Stimulated activated naive CD8-positive, alpha-beta T cell treated with anti-CD3 and anti-CD28 coated beads, Interleukin-15, amount 100 ng/mL, for 72 hours (primary cell): ENCODE measurements at regions not wholly inside any gene's neighbourhood (a gene's known extent, or its start where the extent isn't known, plus 50 kb on each side); places are given as distances from the start of the nearest gene placed in this dataset.

Source experiments
- ATAC-seq: fragments of 150-1000 bp; cut with Tn5 transposase; 2 replicates; pipeline ENCODE4 v1.10.0; 2021; ENCODE audit warnings: mild to moderate bottlenecking, moderate library complexity
- DNase-seq, 2 donors: peaks; one replicate each; pipeline ENCODE4 v3.0.0; 2021 to 2022
- H3K27ac Mint-ChIP-seq, 2 donors: one replicate each; pipeline ENCODE4 v1.8.0; 2022; ENCODE audit warnings: mild to moderate bottlenecking in 2 of 2, mixed read lengths in 2 of 2, moderate library complexity in 2 of 2
- H3K27me3 Mint-ChIP-seq: one replicate; pipeline ENCODE4 v1.8.0; 2022; ENCODE audit warnings: mixed read lengths
- H3K4me1 Mint-ChIP-seq: one replicate; pipeline ENCODE4 v1.8.0; 2022; ENCODE audit warnings: mild to moderate bottlenecking, mixed read lengths
- H3K4me3 Mint-ChIP-seq, 2 donors: one replicate each; pipeline ENCODE4 v1.8.0; 2022; ENCODE audit warnings: mild to moderate bottlenecking in 2 of 2, mixed read lengths in 2 of 2, moderate library complexity in 1 of 2
- H3K9me3 Mint-ChIP-seq, 2 donors: one replicate each; pipeline ENCODE4 v1.8.0; 2022; ENCODE audit warnings: mixed read lengths in 2 of 2

DNA sequence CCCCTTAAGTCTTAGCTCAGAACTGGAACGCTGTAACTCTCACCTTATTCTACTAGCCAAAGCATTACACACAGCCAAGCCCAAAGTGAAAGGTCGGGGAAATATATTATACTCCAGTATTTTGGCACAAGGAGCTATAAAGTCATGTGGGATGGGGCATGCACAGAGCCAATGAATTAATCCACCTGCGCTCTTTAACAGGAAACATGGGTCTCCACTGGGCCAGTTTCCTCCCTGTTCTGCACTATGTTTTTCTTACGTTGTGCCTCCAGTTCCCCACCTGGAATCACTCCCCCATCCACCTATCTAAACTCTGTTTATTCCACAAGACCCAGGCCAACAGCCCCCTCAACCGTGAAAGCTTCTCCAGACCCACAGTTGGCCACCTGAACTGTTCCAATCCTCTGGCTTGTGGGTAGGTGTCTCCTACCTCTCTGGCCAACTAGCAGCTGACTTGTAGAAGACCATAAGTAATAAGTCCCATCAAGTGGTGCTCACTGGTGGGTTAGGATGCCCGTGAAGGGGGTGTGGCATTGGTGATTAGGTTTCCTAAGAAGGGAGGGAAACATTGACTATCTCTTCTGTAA is 286.9 kb downstream of the NPIPA8 start:
- H3K4me3 Mint-ChIP-seq = no peak overlapping the region
- no peaks in the 10 kb centered on the region for H3K4me1 Mint-ChIP-seq
- DNase-seq (no peak), ATAC-seq (no peak)
- no peaks in the 10 kb centered on the region for H3K9me3 Mint-ChIP-seq
- H3K27me3 Mint-ChIP-seq = peaks cover 14% of the 10 kb centered on the region
- no peak overlapping the region for H3K27ac Mint-ChIP-seq

DNA sequence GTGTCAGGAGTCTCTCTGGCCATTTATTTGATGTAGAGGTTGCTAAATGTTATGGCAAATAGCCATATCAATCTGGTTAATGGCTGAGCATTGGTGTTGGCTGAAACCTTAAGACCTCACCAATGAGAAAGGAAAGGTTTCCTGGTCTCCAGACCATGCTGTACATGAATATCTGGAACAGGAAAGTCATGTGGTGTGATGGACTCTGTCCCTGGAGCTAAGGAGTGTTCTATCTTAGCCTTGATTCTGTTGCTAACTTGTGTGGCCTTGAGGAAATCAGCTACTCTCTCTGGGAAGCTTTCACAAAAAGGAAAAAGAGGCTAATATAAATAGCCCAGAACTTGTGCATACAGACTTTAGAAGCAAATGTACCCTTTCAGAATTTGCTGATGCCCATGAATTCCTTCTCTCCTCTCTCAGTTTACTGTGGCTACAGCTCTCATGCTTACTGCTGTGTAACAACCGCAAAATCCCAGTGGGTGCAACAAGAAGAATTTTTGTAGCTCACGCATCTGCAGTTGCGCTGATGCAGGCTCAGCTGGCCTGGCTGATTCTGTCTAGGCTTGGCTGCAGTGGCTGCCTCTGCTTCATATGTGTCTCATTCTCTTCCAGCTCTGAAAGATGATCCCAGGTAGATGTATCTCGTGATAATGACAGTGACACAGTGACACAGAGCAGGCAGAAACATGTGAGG is 287.5 kb downstream of the NPIPA8 start:
- Mint-ChIP-seq H3K27me3 (peaks cover 20% of the 10 kb centered on the region), H3K27ac (no peak overlapping the region), H3K4me1 (no peaks in the 10 kb centered on the region), H3K9me3 (no peaks in the 10 kb centered on the region), H3K4me3 (no peak overlapping the region)
- no peak for ATAC-seq
- DNase-seq = no peak

DNA sequence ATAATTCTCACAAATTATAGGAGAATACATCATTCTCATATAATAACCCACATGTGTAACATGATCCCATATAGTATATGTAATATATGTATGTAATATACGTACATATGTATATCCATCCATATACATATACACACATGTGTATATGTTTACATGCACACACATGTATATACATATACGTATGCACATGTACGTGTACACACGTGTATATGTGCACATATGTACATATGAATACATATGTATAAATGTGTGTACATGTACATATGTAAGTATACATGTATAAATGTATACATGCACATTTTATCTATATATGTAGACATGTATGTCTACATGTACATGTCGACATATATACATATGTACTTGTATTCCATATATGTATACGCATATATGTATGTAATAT is 288.8 kb downstream of the NPIPA8 start:
- H3K4me1 Mint-ChIP-seq = no peaks in the 10 kb centered on the region
- H3K4me3 Mint-ChIP-seq = no peak overlapping the region
- H3K9me3 Mint-ChIP-seq = no peaks in the 10 kb centered on the region
- H3K27me3 Mint-ChIP-seq = peaks cover 29% of the 10 kb centered on the region
- no peak for DNase-seq
- H3K27ac Mint-ChIP-seq = no peak overlapping the region
- ATAC-seq = no peak

DNA sequence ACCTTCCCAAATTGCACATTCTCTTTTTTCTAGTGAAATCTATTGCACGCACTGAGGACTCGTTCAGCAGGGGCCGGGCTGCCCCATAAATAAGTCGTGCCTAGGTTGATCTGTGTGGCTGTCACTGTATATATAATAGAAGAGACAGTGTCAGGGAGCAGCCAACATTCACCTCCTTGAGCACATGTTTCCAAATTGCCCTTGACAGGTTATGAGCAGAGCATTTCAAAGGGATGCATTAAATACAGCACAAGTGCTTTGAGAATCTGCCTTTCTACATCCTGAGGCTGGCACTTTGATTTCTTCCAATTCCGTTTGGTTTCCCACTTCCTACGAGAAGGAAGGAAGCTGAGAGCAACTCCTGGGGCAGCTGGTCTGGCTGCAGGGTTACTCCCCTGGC is 291.2 kb downstream of the NPIPA8 start:
- Mint-ChIP-seq H3K27me3 (peaks cover 34% of the 10 kb centered on the region), H3K27ac (no peak overlapping the region), H3K4me1 (no peaks in the 10 kb centered on the region), H3K9me3 (no peaks in the 10 kb centered on the region), H3K4me3 (no peak overlapping the region)
- ATAC-seq (no peak), DNase-seq (no peak)

DNA sequence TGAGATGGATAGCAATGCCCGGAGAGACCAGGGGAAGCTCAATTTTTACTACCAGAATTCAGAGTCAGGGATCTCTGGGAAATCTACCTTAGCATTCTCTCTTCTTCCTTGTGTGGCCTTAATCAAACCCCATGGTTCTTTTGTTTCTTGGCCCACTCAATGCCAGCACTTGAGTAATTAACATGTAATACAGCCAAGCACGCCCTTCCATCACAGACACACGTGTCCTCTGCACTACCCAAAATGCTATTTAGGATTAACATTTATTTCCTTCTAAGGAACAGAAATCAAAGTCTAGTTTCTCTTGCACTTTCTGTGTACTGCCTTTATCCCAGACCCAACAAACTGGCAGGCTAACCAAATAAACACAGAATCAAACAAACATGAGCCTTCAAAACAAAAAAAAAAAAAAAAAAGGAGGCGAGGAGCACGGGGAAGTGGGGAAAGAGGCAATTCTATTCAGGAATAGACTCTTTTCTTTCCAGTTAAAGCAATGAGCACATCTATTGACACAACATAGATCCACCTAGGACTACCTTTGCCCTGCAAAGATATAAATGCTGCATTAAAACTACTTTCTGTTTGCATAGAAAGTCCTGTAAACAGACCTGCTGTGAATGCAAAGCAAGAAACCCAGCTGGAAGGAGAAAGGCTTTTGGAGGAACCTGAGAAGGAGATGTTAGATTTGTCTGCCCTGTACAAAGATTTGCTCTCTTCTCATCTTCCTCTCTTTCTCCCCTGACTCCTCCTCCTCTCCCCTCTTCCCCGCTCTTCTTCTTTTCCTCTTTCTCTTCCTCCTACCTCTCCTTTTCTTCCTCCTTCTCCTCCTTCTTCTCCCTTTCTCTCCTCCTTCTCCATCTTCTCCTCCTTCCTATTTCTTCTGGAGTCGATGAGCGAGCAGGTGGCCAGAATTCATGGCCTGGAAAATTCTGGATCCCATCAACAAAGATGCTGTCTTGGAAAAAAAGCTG is 294.4 kb downstream of the NPIPA8 start:
- Mint-ChIP-seq H3K27ac (no peak overlapping the region), H3K9me3 (peaks cover 2% of the 10 kb centered on the region in 2 donors), H3K4me1 (no peaks in the 10 kb centered on the region), H3K4me3 (no peak overlapping the region), H3K27me3 (peaks cover 30% of the 10 kb centered on the region)
- ATAC-seq (no peak), DNase-seq (no peak)

DNA sequence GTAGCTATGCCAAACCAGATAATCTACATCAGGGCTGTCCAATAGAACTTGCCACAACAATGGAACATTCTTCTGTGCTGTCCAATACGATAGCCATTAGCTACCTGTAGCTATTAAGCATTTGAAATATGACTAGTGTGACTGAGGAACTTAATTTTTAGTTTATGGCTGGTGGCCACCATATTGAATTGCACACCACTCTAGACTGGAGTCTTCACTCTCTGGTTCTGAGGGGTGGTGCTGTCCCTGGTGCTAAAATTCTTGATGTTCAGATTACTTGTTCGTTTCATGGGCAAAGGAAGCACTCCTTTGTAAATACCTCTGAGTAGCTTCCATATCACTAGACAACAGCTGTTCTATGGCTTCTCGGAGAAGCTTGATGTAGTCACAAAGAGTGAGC is 296.6 kb downstream of the NPIPA8 start:
- H3K9me3 Mint-ChIP-seq = peaks cover 5 to 7% of the 10 kb centered on the region in 2 donors
- H3K4me1 Mint-ChIP-seq = no peaks in the 10 kb centered on the region
- H3K27me3 Mint-ChIP-seq = peaks cover 20% of the 10 kb centered on the region
- ATAC-seq = no peak
- no peak overlapping the region for H3K4me3 Mint-ChIP-seq
- DNase-seq = no peak
- no peak overlapping the region for H3K27ac Mint-ChIP-seq

DNA sequence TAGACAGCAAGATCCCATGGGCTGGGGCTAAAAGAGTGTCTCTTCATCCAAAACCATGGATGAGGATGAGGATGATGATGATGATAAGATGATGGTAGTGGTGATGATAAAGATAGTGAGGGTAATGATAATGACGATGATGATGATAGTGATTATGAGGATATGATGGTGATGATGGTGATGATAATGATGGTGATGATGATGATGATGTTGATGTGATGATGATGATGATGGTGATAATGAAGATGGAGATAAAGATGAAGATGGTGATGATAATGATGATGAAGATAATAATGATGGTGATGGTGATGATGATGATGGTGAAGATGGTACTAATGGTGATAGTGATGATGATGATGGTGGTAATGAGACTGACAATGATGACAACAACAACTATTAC is 299.5 kb downstream of the NPIPA8 start:
- no peak overlapping the region for H3K4me3 Mint-ChIP-seq
- H3K4me1 Mint-ChIP-seq = no peaks in the 10 kb centered on the region
- ATAC-seq = no peak
- H3K9me3 Mint-ChIP-seq = peaks cover 5 to 7% of the 10 kb centered on the region in 2 donors
- H3K27ac Mint-ChIP-seq = no peak overlapping the region
- peaks cover 7% of the 10 kb centered on the region for H3K27me3 Mint-ChIP-seq
- no peak for DNase-seq

DNA sequence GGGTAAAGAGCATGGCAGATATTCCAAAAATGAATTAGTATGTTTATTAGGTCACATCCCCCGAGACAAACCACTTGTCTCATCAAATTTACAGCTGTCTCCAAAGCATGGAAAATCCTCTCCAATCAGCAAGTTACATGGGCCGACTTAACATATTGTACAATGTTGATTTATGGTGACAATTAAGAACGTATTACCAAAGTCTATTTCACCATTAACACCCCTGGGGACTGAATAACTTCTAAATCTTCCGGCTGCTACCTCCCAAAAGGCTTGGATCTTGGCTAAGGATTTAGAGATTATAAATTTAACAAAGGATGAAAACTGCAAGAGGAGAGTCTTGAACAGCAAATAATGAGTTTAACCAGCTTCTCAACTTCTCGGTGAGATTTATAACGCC is 311.9 kb downstream of the NPIPA8 start:
- no peaks in the 10 kb centered on the region for H3K4me1 Mint-ChIP-seq
- H3K9me3 Mint-ChIP-seq = no peaks in the 10 kb centered on the region
- no peak for DNase-seq
- no peak overlapping the region for H3K4me3 Mint-ChIP-seq
- H3K27ac Mint-ChIP-seq = no peak overlapping the region
- H3K27me3 Mint-ChIP-seq = peaks cover 17% of the 10 kb centered on the region
- no peak for ATAC-seq

DNA sequence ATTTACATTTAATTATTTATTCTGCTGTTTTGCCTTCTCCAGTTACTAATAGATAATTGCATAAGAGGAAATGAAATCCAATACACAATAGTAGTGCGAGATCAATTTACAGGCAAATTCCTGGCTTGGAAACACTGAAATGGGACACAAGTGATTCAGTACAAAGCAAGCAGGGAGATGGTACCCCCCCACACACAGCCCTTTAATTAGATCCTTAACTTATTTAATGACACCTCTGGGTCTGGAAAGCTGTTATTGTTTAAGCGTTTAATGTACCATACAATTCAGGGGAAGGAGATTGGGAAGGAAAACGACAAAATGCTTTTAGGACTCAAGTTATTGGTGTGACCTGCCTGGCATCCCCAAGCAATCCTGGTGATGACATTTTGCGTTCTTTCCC is 318.2 kb downstream of the NPIPA8 start:
- Mint-ChIP-seq H3K4me3 (no peak overlapping the region), H3K27me3 (peaks cover 9% of the 10 kb centered on the region), H3K27ac (no peak overlapping the region), H3K9me3 (no peaks in the 10 kb centered on the region), H3K4me1 (no peaks in the 10 kb centered on the region)
- no peak for DNase-seq
- no peak for ATAC-seq

DNA sequence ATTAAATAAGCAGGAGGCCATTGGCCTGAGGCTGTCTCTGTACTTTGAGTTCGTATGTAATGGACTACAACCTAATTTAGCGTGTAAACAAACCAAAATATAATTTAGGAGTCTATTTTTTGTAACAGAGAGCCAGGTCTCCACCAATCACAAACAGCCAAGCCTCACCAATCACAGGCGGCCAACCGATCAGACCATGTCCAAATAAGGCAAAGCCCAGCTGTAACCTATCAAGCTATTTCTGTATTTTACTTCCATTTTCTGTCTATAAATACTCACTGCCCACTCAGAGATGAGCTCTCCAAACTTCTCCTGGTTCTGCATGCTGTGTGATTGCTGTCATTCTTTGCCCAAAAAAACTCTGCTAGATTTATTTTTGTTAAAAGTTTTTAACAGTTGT is 322.7 kb downstream of the NPIPA8 start:
- Mint-ChIP-seq H3K27ac (peak overlapping the region in 1 of 2 donors; percentile 73), H3K4me1 (no peaks in the 10 kb centered on the region), H3K27me3 (peaks cover 5% of the 10 kb centered on the region), H3K4me3 (no peak overlapping the region), H3K9me3 (no peaks in the 10 kb centered on the region)
- DNase-seq = no peak
- ATAC-seq = no peak

DNA sequence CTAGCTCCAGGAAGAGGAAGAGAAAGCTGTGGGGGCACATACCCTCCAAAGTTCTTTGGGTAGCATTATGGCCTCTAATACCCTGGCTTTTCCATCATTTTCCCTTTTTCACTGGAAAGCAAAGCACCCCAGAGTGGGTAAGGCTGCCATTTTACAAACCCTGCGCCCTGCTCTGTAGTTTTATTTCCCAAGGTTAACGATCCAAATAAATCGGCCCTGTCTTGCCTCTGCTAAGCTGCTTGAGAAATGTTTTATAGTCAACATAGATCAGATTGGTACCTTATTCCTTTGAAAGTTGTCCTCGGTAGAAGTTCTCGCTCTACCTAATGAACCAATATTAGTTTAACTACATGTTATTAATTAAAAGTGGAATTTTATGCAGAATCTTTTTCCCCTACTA is 328.2 kb downstream of the NPIPA8 start:
- Mint-ChIP-seq H3K27ac (no peak overlapping the region), H3K9me3 (no peaks in the 10 kb centered on the region)

DNA sequence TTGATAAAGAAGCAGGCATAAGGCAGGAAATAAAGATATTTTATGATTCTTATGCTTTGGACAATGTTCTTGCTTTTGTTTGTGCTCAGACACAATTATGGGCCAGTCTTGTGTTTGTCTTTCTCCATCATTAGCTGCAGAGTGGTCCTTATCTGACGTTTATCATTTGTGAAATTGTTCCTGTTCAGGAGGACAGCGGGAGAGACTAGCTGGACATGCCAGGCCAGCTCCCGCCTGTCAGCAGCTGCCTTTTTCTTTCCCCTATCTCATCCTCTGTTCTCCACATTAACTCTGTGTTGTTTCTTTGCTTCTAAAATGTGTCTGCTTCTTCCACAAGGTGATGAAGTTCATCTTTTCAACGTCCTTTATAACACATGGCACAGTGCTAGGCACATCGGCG is 333.5 kb downstream of the NPIPA8 start:
- DNase-seq (no peak), ATAC-seq (no peak)
- Mint-ChIP-seq H3K27me3 (no peaks in the 10 kb centered on the region), H3K9me3 (no peaks in the 10 kb centered on the region), H3K27ac (no peak overlapping the region), H3K4me1 (no peaks in the 10 kb centered on the region), H3K4me3 (no peak overlapping the region)

More for the DNA sequence above, 328.2 kb downstream of the NPIPA8 start:
- no peak for DNase-seq
- Mint-ChIP-seq H3K4me1 (no peaks in the 10 kb centered on the region), H3K27me3 (peaks cover 8% of the 10 kb centered on the region), H3K4me3 (no peak overlapping the region)
- ATAC-seq = no peak

DNA sequence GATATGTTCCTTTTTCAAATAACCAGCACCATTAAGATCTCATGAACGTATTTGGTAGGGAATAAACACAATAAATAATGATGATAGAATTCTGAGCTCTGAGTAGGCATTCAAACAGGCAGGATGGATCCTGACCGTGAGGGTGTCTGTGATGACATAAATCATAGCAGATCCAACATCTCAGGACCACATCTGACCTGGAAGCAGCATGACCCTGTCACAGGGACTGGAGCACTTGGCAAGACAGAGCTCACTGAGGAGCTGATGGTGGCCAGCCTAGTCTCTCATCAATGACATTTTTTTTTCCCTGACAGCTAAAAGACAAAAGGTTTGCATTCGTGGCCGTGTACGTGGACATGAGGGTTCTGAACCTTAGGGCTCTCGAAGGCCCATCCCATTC is 337.5 kb downstream of the NPIPA8 start:
- Mint-ChIP-seq H3K4me3 (no peak overlapping the region), H3K27ac (no peak overlapping the region), H3K4me1 (no peaks in the 10 kb centered on the region), H3K27me3 (peaks cover 13% of the 10 kb centered on the region), H3K9me3 (no peaks in the 10 kb centered on the region)
- no peak for DNase-seq
- ATAC-seq = no peak

DNA sequence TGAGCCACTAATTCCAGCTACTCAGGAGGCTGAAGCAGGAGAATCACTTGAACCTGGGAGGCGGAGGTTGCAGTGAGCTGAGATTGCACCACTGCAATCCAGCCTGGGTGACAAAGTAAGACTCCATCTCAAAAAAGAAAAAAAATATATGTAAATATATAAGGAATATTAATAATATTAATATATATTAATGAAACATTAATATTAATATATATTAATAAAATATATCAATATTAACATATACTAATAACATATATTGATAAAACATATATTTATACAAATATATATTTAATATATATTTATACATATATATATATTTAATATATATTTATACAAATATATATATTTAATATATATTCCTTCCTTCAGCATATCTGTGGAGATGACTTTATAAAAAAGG is 338.0 kb downstream of the NPIPA8 start:
- no peak for ATAC-seq
- H3K9me3 Mint-ChIP-seq = no peaks in the 10 kb centered on the region
- H3K4me3 Mint-ChIP-seq = no peak overlapping the region
- no peak overlapping the region for H3K27ac Mint-ChIP-seq
- no peak for DNase-seq
- no peaks in the 10 kb centered on the region for H3K4me1 Mint-ChIP-seq
- peaks cover 15% of the 10 kb centered on the region for H3K27me3 Mint-ChIP-seq

DNA sequence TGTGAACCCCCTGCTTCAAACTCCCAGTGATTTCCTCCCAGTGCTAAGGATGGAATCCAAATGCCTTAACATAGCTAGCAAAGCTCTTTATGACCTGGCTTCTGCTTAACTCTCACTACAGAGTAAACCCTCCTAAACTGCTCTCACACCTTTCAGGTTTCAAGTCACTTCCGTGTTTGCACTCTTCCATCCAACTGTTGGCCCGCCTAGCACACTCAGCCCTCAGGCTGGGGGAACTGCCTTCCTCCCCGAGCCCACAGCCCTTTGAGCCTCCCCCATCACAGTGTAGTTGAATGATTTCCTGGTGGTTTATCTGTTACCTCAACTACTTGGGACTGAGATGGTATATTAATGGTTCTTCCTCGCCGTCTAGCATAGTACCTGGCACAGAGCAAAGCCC is 342.5 kb downstream of the NPIPA8 start:
- ATAC-seq (no peak), DNase-seq (no peak)
- H3K27ac Mint-ChIP-seq = no peak overlapping the region
- H3K4me1 Mint-ChIP-seq = no peaks in the 10 kb centered on the region
- H3K27me3 Mint-ChIP-seq = peaks cover 49% of the 10 kb centered on the region
- H3K9me3 Mint-ChIP-seq = no peaks in the 10 kb centered on the region
- no peak overlapping the region for H3K4me3 Mint-ChIP-seq

DNA sequence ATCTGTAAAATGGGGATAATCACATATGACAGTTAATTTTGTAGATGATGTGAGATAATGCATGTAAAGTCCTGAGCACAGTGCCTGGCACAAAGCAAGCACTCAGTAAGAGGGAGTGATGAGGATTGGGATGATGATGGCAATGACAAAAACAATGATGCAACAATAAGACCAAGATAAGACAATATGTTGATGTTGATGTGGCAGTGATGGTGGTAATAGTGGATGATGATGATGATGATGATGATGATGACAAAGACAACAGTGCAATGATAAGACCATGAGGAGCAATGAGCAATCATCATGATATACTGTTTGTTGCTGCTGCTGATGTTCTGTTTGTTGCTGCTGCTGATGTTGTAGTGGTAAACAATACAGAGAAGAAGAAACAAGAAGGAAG is 344.1 kb downstream of the NPIPA8 start:
- no peaks in the 10 kb centered on the region for H3K4me1 Mint-ChIP-seq
- H3K27me3 Mint-ChIP-seq = peaks cover 49% of the 10 kb centered on the region
- no peaks in the 10 kb centered on the region for H3K9me3 Mint-ChIP-seq
- ATAC-seq (no peak), DNase-seq (no peak)
- H3K4me3 Mint-ChIP-seq = no peak overlapping the region
- no peak overlapping the region for H3K27ac Mint-ChIP-seq
